HEK293 (cell line): ENCODE measurements at regions not wholly inside any gene's neighbourhood (a gene's known extent, or its start where the extent isn't known, plus 50 kb on each side); places are given as distances from the start of the nearest gene placed in this dataset.

Experiments
- SETDB1 ChIP-seq: IDR thresholded peaks from one replicate; pipeline ENCODE4 v1.6.1; 2017; ENCODE audit warnings: mild to moderate bottlenecking, low read length, moderate library complexity, mixed read lengths; ENCODE audit not compliant: insufficient read length
- TCF7L2 ChIP-seq: IDR thresholded peaks from 2 replicates; pipeline ENCODE4 v1.6.1; 2011; ENCODE audit warnings: low read depth, mild to moderate bottlenecking, inconsistent platforms, low read length, moderate library complexity, borderline replicate concordance

GRCh38 chr6:102197211-102197610 lies 803.7 kb downstream of the GRIK2 start:
- no peak for TF ChIP-seq TCF7L2
- TF ChIP-seq SETDB1: peak; percentile 86
